ENCODE measurements at regions not wholly inside any gene's neighbourhood (a gene's known extent, or its start where the extent isn't known, plus 50 kb on each side); places are given as distances from the start of the nearest gene placed in this dataset.
A peak's percentile ranks its signal among the peaks of the same experiment; 100 is the strongest.

GRCh38 chr2:161059388-161059787, 100.8 kb upstream of the TANK start:
- DNase-seq (ENCODE audit: low spot score in 2 of 2, unreplicated experiment in 2 of 2) = no peak
- Mint-ChIP-seq H3K27ac (no peak overlapping the region), H3K4me3 (no peak overlapping the region), H3K36me3 (no peaks in the 10 kb centered on the region), H3K27me3 (ENCODE audit: low read depth) (no peaks in the 10 kb centered on the region), H3K9me3 (peaks cover 14% of the 10 kb centered on the region), H3K4me1 (peaks cover 23% of the 10 kb centered on the region)
- TF ChIP-seq CTCF (IDR thresholded peaks at IDR 0.05; ENCODE audit: unreplicated experiment) = no peak

- Mint-ChIP-seq H3K4me1 (peaks cover 23% of the 10 kb centered on the region), H3K36me3 (no peaks in the 10 kb centered on the region), H3K9me3 (peaks cover 6% of the 10 kb centered on the region), H3K4me3 (no peak overlapping the region), H3K27me3 (ENCODE audit: low read depth) (no peaks in the 10 kb centered on the region), H3K27ac (no peak overlapping the region)
- DNase-seq (ENCODE audit: low spot score in 2 of 2, unreplicated experiment in 2 of 2) = no peak
- no peak for TF ChIP-seq CTCF (IDR thresholded peaks at IDR 0.05; ENCODE audit: unreplicated experiment)
These were observed 98.4 kb upstream of the TANK start for GRCh38 chr2:161061786-161062185.

GRCh38 chr2:161063157-161063945, 96.9 kb upstream of the TANK start:
- Mint-ChIP-seq H3K4me3 (peak overlapping the region; percentile 42), H3K36me3 (no peaks in the 10 kb centered on the region), H3K4me1 (peaks cover 35% of the 10 kb centered on the region), H3K27ac (peak overlapping the region; percentile 79), H3K9me3 (no peaks in the 10 kb centered on the region), H3K27me3 (ENCODE audit: low read depth) (no peaks in the 10 kb centered on the region)
- TF ChIP-seq CTCF (IDR thresholded peaks at IDR 0.05; ENCODE audit: unreplicated experiment) = peak; percentile 80
- peak; percentile 37 to 75 for DNase-seq (ENCODE audit: low spot score in 2 of 2, unreplicated experiment in 2 of 2)

- H3K36me3 Mint-ChIP-seq = no peaks in the 10 kb centered on the region
- H3K4me3 Mint-ChIP-seq = no peak overlapping the region
- peaks cover 35% of the 10 kb centered on the region for H3K4me1 Mint-ChIP-seq
- DNase-seq (ENCODE audit: low spot score in 2 of 2, unreplicated experiment in 2 of 2) = no peak
- H3K27me3 Mint-ChIP-seq (ENCODE audit: low read depth) = no peaks in the 10 kb centered on the region
- H3K27ac Mint-ChIP-seq = peak overlapping the region; percentile 79
- TF ChIP-seq CTCF (IDR thresholded peaks at IDR 0.05; ENCODE audit: unreplicated experiment) = no peak
- H3K9me3 Mint-ChIP-seq = no peaks in the 10 kb centered on the region
These were observed 96.3 kb upstream of the TANK start for GRCh38 chr2:161063946-161064306.

GRCh38 chr2:161067846-161068350, 92.3 kb upstream of the TANK start:
- DNase-seq (ENCODE audit: low spot score in 2 of 2, unreplicated experiment in 2 of 2) = no peak
- H3K27ac Mint-ChIP-seq = no peak overlapping the region
- H3K27me3 Mint-ChIP-seq (ENCODE audit: low read depth) = no peaks in the 10 kb centered on the region
- no peak overlapping the region for H3K4me3 Mint-ChIP-seq
- no peak for TF ChIP-seq CTCF (IDR thresholded peaks at IDR 0.05; ENCODE audit: unreplicated experiment)
- H3K36me3 Mint-ChIP-seq = no peaks in the 10 kb centered on the region
- peaks cover 21% of the 10 kb centered on the region for H3K4me1 Mint-ChIP-seq
- H3K9me3 Mint-ChIP-seq = no peaks in the 10 kb centered on the region
